ENCODE measurements at regions not wholly inside any gene's neighbourhood (a gene's known extent, or its start where the extent isn't known, plus 50 kb on each side); places are given as distances from the start of the nearest gene placed in this dataset.
"Not testable (repeated sequence)": the region's sequence is repeated elsewhere in the genome, so short reads cannot be mapped to it uniquely, and the experiment has no call there.

DNA sequence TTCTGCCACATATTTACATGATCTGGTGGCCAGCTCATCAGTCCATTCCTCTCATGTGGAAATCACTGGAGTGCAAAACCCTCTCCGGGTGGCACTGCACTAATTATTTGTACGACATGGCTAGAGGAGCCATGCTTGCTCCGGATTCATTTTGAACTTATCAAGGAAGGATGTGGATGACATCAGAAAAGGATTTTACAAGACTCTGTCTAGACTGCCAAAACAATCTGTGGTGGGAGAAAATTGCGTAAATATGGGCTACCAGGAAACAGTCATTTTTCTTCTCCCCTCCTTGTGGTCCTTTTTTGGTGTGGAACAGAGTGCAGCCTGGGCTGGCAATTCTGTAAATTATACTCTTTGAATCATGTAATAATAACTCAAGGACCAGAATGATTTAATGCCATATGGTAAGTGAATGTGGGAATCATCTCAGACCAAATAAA, 123.4 kb upstream of the IFNE start:
- DNase-seq = no peak

DNA sequence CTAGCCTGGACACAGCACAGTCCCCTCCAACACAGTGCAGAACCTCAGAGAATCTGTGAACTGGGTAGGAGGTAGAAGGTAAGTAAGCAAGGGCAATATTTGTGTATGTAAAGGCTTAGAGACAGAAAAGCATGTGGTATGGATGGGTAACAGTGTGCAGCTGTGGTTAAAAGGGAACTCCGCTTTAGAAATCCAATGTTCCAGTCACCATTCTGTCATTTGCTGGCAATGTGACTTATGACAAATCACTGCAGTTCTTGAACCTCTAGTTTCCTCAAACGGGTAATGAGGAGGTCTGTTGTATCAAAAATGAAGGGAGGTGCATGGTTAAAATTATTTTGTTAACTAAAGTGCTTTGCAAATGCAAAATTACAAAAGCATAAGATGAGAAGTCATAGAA, 125.5 kb upstream of the IFNE start:
- DNase-seq = no peak

DNA sequence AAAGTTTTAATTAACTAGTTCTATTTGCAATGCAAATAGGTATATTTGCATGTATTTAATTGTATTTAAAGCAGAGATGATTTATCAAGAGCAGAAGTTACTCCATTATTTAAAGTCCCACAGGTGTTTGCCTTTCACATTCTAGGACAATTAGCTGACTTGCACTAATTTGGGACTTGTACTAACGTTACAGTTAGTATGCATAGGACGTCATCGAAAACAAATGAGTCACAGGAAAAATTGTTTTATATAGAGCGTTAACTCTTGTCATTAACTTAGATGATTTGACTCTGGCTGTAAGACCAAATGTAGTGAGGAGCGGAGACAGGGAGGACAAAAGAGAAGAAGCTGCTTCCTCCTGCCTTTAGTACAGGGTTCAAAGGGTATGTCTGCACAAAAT, 126.1 kb upstream of the IFNE start:
- DNase-seq = no peak

DNA sequence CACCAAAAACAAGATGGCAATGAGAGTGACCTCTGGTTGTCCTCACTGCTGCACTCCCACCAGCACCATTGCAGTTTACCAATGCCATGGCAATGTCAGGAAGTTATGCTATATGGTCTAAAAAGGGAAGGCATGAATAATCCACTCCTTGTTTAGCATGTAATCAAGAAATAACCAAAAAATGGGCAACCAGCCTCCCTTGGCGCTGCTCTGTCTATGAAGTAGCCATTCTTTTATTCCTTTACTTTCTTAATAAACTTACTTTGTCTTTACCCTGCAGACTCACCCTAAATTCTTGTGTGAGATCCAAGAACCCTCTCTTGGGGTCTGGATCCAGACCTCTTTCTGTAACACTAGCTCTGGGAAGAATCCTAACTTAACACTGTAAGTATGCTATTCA, 127.4 kb upstream of the IFNE start:
- DNase-seq = no peak

DNA sequence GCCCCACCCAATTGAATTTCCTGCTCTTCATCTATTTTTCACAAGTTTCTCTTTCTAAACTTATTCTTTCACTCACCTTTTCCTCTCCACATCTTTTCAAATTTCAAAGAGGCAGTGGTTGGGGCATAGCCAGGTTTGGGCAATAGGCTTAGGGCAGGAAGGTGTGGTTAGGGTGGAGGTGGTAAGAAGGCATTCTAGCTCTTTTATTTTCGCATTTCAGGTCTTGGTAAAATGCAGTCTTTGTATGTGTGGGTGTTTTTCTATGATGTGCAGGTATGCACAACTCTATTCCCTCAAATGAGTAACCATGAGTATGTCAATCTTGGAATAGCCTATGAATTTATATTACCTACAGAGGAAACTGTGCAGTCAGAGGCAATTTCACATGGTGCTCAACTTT, 129.8 kb upstream of the IFNE start:
- no peak for DNase-seq

DNA sequence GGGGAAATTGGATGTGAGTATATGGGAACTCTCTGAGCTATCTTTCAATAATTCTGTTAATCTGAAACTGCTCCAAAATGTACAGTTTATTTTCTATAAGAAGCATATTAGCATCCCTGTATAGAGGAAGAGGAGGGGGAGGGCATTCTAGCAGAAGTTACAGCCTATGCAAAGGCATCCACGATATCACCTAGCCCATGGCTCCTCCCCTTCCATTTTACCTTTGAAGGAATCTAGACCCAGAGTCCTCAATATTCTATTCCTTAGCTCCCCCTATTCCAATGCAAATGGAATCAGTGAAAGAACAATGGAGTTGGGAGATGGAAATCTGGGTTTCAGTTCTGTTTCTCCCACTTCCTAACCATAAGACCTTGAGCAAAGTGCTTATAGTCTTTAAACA, 132.9 kb upstream of the IFNE start:
- no peak for DNase-seq

DNA sequence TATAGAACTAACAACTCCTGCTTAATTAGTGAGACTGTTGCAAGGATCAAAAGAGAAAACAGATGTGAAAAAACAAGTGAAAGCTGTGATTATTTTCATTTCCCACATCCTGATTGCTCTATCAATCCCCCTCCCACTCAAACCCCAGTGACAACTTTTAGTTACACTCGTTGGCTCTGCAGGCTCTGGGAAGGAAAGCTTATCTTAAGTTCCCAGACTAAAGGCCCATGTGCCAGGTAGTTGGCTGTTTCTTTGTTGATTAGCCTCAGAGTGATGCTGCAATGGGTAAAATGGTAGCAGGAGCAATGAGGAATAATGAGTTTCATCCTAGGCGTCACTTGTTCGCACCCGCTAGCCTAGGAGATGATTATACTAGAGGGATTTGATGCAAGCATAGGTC, 133.3 kb upstream of the IFNE start:
- DNase-seq = no peak

DNA sequence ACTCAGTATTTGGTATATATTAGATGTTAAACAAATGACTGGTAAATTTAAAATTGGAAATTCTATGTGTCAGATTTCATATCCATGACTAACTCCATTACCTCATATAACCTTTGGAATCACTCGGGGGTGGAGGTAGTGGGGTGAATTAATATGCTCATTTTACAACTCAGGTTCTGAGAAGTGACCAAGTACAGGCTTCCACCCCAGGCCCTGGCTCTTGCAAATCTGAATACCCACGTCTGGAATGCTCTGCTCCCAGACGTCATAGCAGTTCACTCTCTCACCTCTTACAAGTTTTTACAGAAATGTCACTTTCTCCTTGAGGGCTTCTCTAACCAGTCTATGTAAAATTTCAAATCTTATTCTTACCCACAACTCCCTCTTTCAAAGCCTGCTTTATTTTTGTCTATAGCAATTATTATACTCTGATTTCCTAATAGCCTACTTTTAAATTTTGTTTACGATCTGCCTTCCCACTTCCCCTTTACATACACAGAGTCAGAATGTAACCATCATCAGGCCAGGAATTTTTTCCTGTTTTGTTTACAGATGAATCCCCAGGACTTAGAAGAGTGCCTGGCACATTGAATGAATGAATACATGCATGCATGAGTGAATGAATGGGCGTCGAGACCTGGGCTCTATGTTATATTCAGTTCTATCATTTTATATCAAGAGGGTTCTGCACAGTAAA, 134.1 kb upstream of the IFNE start:
- DNase-seq = no peak

DNA sequence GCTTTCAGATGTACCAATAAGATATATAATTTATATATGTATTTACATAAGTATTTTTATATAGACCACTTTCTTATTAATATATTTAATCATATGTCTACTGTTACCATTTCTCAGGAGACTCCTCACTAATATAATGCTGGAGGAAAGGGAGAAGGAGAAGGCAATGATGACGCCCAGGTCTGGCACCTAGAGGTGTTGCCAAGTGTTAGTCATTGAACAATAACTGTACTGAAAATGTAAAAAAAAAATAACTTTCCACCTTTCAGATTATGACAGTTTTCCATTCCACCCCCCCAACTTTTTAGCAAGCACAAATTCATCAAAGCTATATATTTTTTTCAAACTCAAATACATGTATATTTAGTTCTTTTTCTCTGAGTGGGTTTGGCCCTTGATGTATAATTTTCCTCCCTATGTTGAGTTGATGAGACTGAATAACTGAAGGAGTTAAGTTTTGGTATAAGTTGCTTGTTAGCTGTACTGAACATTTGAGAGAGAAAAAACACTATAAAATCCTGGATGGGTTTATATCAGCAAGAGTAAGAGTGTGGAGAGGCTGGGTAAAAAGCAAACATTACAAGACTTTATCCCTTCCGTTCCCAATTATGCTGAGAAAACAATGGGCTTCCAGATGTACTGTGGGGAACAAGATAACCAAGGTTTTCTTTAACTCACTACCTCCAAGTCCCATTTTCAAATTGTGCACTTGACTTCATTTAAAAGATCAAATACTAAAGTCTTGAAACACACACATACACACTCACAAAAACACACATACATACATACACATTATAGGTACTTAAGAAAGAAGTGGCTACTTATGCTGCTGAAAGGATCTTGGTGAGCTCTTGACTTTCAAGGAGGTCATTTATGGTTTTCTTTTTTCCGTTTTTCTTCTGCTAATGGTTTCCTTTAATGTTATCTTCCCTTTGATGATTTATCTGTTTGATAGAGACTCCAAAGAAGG, 142.8 kb upstream of the IFNE start:
- DNase-seq = no peak

DNA sequence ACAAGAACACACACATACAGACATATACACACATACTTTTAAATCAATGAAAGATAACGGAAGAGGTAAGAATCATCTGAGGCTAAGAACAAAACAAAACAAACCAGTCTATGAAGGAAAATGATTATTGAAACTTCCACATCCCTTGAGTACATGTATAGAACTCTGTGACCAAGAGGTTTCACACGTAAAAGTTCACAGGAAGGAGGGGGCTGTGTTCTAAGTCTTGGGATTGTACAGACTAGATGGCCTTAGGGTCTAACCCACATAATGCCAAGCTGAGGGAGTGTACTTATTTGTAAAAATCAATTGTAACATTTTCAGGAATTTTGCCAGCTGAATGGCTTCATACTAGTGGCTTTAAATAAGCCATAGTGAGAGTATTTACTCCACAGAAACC, 144.4 kb upstream of the IFNE start:
- DNase-seq = no peak

DNA sequence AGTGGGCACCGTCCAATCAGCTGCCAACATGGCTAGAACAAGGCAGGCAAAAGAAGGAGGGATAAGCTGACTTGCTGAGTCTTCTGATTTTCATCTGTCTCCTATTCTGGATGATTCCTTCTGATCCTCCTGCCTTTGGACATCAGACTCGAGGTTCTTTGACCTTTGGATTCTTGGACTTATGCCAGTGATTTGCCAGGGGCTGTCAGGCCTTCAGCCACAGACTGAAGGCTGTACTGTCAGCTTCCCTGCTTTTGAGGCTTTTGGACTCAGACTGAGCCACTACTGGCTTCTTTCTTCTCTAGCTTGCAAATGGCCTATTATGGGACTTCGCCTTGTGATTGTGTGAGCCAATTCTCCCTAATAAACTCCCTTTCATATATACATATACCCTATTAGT, 146.8 kb upstream of the IFNE start:
- DNase-seq = not testable (repeated sequence)

DNA sequence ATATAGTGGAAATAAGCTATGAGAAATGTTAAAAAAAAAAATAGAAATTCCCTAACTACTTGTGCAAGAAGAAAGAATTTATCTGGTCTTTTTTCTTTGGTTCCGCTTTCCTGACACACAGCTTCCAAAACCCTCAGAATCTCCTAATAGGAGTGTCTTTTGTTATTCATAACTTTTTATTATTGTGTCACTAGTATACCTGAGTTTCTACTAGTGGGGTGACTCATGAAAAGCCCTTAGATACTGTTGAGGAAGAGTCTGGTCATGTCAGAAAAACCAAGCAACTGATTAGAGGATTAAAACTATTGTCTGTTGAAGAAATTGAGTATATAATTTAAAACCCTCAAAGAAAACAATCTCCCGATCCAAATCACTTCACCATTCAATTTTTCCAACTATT, 152.8 kb upstream of the IFNE start:
- no peak for DNase-seq

DNA sequence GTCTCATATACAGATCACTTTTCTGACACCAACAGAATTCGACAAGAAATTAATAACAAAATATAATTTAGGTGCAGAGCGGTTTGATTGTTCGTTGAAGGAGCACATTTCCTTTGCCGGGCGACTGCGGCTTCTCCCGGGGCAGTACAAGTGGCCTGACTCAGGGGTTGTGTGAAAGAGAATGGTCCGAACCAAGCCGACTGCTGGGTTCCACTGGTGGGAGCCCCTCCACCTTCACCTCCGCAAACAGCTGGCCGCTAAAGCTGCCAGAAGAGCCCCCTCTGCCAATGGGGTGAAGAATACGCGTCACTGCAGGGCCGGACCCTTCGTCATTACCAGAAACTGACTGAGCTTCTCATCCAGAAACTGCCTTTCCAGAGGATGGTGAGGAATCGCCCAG, 156.0 kb upstream of the IFNE start:
- DNase-seq = no peak

DNA sequence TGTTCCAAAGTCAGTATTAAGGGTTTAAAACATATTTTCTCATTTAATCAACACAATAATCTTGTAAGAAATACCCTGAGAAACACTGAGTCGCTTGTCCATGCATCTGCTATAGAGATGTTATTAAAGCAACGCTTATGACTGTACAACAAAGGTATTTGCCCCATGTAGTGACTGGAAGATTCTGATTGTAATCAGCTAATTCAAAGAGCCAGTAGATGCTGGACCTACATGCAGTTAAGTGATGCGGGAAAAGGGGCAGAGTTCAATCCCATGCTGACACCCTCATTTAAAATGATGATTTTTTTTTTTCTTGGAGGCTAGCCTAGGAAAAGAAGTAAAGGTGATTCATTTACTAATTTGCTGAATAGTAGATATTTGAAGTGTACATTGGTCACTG, 149.3 kb upstream of the MTAP start:
- DNase-seq = no peak

DNA sequence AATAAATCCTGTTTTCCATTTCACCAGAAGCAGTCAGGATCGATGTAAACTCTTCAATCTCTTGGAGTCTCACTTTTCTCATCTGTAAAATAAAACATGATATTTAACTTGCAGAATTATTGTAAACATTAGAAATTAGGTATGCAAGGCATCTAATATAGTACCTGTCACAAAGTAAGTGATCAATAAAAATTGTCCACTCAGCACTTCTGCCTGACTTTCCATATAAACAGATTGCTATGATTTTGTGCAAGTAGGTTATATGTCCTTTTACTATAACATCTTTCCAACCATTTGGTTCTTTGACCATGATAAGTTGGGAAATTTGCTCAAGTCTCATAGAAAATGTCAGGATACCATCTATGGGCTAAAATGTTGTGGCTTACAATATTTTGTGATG, 148.8 kb upstream of the MTAP start:
- DNase-seq = no peak

DNA sequence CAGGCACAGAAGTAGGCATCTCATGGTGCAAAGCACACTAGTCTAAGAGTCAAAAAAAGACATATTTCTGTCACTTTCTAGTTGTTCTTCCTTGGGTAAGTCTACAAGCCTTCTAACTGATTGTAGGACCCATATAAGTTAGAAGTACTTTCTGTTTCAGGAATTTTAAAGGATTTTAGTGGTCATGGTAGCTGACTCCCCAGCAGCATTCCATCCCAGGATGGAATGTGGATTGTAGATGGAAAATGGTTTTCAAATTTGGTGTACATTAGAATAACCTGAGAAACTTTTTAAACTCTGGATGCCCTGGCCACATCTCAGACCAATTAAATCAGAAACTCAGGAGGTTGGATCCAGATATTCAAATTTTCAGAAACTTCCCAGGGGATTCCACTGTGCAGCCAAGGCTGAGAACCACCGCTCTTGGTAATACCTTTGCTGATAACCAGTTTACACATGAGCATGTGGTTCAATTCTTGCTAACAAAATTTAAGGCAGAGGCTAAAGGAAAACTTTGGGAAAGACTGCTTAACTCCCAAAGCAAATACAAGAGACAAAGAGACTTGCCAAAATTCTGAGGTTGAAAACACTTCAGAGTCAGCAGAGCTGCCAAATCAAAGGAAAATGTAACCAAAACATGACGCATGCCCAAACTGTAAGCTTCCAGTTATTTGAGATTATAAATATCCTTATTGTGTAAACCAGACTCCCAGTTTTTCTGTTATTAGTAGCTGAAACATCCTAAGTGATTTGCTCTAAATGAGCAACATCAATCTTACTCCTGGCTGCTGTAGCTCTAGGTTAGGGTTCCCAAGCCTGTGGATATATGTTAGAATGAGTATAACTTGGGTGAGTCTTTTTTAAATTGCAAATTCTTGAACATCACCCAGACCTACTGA, 145.4 kb upstream of the MTAP start:
- no peak for DNase-seq

DNA sequence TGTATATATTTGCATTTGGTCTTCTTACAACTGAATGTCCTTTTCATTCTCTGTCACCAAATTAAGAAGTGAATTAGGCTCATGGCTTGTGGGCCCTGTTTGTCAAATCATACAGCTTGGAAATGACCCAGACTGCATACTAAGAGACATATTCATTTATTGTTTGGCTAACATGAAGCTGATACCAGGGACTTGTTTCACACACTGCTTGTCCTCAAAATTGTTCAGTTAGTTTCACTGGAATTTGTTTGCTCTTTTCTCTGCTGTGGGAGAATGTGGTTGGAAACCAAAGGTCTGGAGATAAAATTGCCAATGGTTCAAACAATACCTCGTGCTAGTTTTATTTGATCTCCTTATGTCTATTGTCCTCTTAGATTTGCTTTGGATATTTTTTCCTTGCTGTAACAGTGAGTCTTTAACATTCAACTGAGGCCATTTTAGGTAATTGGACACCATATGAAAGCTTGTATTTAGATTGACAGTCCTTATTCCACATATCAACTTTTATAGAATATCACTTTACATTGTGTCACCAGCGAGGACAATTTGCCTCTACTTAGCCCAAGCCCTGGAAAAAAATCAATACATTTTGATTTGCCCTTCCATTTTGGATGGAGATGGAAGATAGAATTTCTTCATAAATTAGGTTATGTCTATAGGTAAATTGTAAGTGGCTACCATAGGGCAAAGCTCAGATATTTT, 144.3 kb upstream of the MTAP start:
- DNase-seq = no peak

DNA sequence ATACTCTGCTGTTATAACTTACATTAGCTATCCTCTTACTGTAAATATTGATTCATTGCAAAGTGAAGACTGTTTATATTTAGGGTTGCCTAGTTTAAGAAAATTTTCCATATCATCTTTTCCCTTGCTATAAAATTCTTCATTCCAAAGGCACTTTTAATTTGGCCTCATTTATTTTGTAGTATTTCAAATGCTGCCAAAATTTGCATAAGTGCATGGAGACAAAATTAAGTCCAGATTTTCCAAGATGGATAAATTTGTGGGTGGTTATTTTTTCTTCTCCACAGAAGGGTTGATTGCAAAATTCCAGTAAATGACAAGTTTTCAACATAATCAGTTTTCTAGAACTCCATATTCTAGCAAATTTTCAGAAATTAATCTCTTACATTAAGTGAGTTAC, 141.5 kb upstream of the MTAP start:
- no peak for DNase-seq

DNA sequence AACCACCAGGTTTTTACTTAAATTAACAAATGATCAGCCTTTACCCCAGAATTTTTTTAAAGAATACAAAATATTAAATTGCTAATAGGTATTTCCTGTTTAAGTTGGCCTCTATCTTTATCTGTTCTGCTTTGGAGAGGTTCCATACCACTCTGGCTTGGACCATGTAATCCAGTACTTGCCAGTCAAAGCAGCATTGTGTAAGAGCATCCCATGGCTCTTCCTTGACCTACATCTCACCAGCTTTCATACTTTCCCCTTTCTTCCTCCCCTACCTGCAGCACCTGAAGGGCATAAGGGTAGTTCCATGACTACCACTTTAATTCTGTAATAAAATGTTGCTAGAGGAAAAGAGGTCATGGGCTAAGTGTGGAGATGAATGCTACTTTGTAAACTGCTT, 140.8 kb upstream of the MTAP start:
- no peak for DNase-seq

DNA sequence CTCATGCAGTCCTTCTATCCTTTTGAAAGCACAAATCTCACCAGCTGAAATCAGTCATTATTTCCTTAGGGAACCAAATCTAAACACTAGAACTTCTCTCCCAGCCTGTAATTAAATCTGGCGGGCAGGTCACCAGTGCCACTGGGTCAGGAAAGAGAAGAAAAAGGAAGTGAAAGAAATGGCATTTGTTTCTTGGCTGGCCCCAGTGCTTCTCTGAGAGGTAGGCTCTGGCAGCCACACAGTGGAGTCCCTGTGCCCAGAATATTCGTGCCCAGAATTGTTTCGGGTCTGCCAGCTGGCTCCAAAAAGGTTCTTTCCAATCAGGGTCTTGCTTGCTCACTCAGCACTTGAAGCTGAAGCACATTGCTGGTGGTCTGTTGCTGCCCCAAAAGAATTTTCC, 133.9 kb upstream of the MTAP start:
- peak; percentile 41 to 66 for DNase-seq

DNA sequence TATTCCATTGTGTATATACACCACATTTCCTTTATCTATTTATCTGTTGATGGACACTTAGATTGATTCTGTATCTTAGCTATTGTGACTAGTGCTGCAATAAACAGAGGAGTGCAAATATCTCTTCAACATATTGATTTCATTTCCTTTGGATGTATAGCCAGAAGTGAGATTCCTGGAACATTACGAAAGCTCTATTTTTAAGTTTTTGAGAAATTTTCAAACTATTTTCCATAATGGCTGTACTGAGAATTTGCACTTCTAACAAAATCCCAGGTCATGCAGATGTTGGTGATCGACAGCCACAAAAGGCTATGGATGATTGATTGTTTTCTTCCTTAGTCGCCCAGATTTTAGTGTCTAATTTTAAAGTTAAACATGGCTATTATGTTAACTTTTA, 132.7 kb upstream of the MTAP start:
- DNase-seq = no peak

DNA sequence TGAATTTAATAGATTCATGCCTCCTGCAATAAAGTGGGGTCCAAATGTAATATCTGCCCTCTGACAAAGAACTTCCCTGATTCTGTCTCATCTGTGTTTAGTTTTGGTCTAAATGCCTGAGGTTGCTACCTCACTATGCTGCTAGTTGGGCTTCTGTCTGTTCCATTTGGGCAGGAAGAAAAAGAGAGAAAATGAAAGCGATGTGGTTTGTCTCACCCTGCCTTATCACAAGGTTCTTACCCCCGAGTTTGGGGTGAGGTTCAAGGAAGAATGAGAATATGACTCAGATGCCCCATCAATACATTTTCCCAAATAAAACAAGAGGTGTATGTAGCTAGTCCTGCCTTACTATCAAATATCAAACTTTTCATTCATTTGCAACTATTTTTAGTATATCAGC, 132.1 kb upstream of the MTAP start:
- DNase-seq = no peak

DNA sequence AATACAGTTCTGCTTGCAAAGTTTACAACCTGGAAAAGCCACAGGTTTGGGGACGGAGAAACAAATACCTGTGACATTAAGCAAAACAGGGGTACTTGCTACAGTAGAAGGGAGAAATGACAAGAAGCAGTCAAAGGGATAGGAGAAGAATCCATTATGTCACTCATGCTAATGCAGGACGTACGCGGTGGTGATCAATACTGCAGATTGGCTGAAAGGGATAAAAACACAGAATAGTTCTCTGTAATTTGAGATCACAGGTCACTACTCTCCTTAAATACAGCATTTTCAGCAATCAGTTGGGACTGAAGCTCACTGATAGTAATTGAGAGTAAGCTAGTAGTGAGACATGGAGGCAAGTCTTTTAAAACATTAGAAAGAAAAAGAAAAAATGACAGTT, 130.3 kb upstream of the MTAP start:
- no peak for DNase-seq
